ENCODE measurements at regions not wholly inside any gene's neighbourhood (a gene's known extent, or its start where the extent isn't known, plus 50 kb on each side); places are given as distances from the start of the nearest gene placed in this dataset.

DNA sequence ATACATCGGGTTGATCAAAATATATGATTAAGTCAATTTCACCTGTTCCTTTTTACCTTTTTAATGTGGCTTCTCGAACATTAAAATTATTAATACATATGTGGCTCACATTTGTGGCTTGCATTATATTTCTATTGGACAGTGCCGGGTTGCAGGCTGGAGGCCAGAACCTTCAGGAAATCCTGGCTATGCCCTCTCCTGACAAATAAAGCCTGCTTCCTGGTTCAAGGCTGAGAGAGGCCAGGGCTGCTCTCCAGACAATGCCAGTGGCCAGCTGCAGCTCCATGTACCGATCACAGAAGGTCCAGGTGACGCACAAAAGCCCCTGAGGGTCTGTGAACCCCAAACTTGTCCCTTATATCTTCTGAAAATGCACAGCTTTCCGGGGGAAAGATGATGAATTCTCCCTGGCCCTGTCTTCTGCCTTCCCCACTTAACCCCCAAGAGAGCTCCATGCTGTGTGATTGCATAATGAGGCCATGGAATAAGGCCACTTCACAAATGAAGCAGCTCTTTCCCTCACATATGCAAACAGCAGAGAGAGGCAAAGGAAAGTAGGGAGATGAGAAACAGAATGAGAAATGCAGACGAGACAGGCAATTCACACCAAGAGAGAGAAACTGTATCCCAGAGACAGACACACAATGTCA is 241.2 kb downstream of the BCOR start:
- no peak for DNase-seq (ENCODE audit: low read depth)

DNA sequence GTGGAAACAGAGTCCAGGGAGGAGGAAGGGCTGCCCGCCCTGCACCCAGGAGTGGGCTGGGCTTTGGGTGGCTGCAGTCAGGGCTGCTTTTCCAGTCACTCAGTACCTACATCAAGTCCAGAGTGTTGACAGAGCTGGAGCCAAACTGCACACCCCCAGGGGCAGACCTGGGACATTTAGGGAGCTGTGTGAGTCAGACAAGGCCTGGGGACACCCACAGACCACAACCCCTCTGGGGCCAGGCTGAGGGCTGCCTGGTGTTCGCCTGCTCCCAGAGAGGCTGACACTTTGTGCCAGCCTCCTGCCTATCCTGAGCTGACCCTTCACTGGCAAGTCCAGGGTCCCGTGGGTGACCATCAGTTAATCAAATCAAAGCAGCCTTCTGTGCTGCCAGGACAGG is 240.0 kb downstream of the BCOR start:
- peak; percentile 12 for DNase-seq (ENCODE audit: low read depth)

- peak; percentile 78 for DNase-seq (ENCODE audit: low read depth)
These were observed 237.5 kb downstream of the BCOR start for GRCh38 chrX:39859991-39860861.

DNA sequence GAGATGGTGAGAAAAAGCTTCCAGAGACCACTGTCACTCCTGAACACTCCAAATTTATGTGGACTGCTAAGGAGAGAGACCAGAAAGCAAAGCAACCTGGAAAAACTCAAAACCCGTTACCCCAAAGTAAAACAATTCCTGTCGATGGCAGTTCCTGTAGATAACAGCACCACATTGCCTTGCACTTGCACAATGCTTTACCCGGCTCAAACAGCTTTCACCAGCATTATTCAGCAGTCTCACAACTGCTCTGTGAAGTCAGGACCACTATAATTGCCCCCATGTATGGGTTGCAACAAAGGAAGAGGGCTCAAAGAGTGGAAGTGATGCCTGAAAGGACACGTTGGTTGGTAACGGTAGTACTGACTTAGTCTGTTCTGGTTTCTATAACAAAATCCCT is 234.8 kb downstream of the BCOR start:
- DNase-seq (ENCODE audit: low read depth), result no peak

DNA sequence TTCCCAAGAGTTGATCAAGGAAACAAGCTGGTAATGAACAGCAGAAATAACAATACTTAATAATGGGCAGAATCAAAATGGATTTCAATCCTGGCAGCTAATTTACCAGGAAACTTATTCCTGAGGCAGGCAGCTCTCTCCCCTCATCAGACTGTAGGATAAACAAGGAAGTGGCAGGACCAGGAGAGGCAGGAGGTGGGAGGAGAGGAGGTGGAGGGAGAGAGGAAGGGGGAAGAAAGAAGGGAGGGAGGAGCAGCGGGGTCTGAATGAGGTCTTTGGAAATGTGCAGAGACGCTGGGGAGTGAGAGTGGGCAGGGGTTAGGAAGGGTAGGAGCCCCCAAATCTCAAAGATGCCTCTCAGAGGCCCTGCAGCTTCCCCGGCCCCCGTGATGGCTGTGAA is 231.5 kb downstream of the BCOR start:
- DNase-seq (ENCODE audit: low read depth), result no peak

DNA sequence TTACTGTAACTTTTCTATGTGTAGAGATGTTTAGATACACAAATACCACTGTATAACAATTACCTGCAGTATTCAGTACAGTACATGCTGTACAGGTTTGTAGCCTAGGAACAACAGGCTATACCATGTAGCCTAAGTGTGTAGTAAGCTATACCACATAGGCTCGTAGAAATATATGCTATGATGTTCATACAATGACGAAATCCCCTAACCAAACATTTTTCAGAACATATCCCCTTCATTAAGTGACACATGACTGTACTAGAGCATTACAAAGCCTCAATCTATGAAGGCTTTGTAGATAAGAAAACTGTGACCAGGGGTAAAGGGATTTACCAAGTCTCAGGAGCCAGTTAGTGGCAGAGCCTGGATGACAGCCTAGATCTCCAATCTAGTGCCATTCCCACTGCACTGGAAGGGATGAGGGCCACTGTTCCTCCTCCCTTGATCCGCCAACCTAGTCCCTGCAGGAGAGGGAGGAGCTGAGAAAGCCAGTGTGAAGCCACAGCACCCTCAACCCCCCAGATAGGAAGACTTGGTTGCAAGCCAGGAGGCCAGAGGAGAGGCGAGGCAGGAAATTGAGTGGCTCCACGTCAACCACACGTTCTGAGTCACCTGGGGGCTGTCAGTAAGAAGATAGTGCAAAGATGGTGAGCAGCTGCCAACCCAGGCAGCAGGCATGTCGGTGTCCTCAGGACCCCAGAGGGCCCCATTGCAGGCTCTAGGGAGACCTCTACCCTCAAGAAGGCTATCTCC is 227.7 kb downstream of the BCOR start:
- peak; percentile 60 for DNase-seq (ENCODE audit: low read depth)

- DNase-seq (ENCODE audit: low read depth), result no peak
These were observed 226.1 kb downstream of the BCOR start for GRCh38 chrX:39871648-39872047.

- no peak for DNase-seq (ENCODE audit: low read depth)
These were observed 224.6 kb downstream of the BCOR start for GRCh38 chrX:39873117-39873516.

- peak; percentile 55 for DNase-seq (ENCODE audit: low read depth)
These were observed 223.4 kb downstream of the BCOR start for GRCh38 chrX:39874202-39874816.

DNA sequence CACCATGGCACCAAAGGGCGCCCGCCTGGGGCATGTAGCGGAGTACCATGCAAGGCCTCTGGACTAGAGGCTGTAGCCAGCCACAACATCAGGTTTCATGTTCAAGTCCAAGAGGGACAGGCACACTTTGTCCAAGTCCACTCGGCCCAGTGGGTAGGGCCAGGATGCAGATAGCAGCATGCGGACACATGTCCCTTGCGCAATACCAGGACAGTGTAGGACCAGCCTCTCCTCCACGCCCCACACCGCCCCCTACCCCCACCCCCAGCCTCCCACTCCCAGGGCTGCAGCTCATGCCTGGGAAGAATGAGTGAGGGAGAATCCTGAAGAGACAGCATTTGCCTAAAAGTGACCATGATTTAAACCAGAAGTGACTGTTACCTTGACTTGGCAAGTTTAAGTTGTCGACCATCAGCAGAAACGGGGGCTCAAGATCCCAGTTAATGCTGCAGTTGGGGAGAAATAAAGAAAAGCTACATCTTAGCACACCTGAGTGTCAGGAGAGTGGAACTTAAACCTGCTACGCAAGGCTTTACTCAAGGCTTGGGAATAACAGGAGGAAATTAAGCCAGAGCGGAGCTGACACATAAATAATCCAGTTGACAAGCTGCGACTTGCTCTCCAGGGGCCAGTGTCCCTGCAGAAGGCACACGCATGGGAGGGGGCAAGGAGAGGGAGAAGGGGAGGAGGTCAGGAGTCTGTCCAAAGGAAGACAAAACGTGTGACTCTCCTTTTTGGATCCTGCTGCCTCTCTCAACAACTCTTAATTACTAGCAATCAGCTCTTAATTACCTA is 221.7 kb downstream of the BCOR start:
- DNase-seq (ENCODE audit: low read depth), result no peak

DNA sequence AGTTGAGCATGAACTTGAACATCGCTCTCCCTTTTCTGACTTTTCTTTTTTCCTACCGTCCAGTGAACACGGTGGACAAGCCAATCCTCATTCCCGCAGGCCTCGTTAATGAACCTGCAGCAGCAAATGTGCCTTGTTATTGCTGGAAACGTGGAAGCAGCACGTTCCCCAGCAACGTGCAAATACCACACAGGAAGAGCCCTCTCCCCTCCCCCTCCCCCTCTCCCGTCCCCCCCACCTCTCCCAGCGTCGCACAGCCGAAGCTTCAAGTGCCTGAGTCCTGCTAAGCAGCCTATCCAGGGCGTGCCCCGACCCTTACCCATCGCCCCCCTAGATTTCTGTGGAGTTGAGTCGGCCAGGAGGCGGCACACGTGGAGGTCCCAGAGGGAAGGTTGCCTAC is 219.9 kb downstream of the BCOR start:
- no peak for DNase-seq (ENCODE audit: low read depth)

GRCh38 chrX:39883666-39884065 is 214.1 kb downstream of the BCOR start:
- peak; percentile 42 for DNase-seq (ENCODE audit: low read depth)

GRCh38 chrX:39886282-39886681 is 211.5 kb downstream of the BCOR start:
- no peak for DNase-seq (ENCODE audit: low read depth)

GRCh38 chrX:39888730-39889129 is 209.0 kb downstream of the BCOR start:
- no peak for DNase-seq (ENCODE audit: low read depth)

GRCh38 chrX:39889704-39890103 is 208.1 kb downstream of the BCOR start:
- no peak for DNase-seq (ENCODE audit: low read depth)

DNA sequence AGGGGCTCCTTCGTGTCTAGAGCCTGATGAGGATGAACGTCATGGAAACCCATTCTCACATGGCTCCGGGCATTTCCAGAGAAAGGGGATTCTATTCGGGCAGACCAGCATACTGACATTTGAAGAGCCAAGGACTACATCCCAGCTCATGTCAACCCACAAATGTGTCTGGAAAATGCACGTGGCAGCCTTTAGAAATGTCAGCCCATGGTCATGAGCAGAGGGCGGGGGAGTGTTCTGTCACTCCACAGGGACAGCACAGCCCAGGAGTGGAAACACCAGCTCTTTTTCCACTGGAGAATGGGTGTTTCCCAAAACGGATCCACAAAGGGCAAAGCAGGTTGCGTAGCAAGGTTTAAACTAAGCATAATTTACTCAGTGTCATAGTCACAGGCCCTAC is 207.0 kb downstream of the BCOR start:
- DNase-seq (ENCODE audit: low read depth), result no peak

- DNase-seq (ENCODE audit: low read depth), result no peak
These were observed 206.0 kb downstream of the BCOR start for GRCh38 chrX:39891781-39892180.

DNA sequence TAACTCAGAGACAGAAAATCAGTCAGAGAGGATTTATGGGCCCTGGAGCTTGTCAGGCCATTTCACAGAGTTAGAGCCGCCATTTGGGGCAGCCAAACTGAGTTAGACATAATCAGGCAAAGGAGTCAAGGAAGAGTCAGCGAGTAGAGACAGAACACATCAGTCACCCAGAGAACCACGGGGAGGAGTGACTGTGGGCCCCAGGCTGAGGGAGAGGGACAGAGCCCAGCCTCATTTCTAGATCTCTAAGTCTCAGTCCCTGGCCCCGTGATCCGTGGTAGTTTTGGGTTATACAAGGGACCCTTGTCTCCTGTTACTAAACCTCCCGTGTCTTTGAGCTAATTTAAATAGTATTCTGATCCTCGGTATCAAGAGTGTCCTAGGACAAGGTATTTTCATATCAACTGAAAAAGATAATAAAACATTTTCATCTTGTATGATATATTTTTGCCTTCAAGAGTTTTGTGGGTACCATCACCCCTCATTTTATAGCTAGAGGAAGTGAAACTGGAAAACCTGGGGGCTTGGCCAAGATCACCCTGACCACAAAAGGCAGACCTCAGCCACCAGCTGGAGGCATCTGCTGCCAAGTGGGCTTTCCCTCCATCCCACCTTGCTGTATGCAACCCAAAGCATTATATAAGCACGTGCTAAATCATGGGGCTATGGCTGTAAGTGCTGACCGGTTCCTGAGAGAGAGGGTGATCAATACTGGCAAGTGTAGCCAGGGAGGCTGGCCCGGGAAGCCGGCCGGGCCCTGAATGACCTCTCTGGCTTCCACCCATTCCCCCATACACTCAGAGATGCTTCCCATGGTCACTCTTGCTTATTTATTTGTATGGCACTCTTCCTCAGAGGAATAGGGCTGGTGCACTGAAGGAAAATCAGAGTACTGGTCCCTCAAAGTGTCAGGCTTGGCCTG is 204.1 kb downstream of the BCOR start:
- no peak for DNase-seq (ENCODE audit: low read depth)

GRCh38 chrX:39894683-39895082 is 203.1 kb downstream of the BCOR start:
- no peak for DNase-seq (ENCODE audit: low read depth)
